ENCODE measurements at regions not wholly inside any gene's neighbourhood (a gene's known extent, or its start where the extent isn't known, plus 50 kb on each side); places are given as distances from the start of the nearest gene placed in this dataset.

DNA sequence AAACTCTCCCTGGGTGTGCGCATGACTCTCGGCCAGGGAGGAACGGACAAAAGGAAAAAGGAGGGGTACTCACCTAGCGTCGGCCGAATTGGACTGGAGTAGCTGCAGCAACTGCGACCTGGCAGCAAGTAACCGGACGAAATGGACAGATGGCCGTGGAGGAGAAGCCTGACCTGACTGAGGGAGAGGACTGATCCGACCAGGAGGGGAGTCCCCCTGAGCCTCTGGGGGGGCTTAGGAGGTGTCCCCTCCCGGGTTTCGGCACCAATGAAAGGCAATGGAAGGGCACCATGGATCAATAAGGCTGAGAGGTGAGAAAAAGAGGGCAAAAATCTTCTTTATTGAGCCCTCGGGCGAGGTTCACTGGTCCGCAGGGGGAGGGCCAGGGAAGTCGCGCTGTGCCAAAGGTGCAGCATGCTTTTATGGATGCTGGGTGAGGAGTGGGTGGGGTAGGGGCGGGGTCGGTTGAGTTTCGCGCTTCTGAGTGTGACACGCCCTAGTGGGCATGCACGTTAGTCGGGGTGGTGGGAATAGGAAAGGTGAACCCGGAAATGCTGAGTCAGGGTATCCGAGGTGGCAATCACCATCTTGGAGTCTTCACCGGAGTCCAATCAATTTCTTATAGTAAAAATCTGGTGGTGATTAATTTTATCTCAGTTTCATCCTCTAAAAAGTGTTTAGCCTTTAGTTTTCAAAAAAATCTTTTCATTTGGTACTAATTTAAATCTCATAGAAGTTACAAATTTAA, 638.5 kb upstream of the DPP6 start:
- TF ChIP-seq YY1 (IDR thresholded peaks at IDR 0.05; ENCODE audit: low read depth): no peak
- TF ChIP-seq RAD21 (IDR thresholded peaks at IDR 0.05; ENCODE audit: low read depth): no peak
- TF ChIP-seq EGR1 (IDR thresholded peaks at IDR 0.05): no peak
- TF ChIP-seq ZBTB7A (IDR thresholded peaks at IDR 0.05; ENCODE audit: low read depth): no peak
- TF ChIP-seq, protein P1, sequence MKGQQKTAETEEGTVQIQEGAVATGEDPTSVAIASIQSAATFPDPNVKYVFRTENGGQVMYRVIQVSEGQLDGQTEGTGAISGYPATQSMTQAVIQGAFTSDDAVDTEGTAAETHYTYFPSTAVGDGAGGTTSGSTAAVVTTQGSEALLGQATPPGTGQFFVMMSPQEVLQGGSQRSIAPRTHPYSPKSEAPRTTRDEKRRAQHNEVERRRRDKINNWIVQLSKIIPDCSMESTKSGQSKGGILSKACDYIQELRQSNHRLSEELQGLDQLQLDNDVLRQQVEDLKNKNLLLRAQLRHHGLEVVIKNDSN (IDR thresholded peaks at IDR 0.05): no peak
- TF ChIP-seq TCF12 (IDR thresholded peaks at IDR 0.05; ENCODE audit: low read depth): no peak
- TF ChIP-seq TEAD4 (IDR thresholded peaks at IDR 0.05): no peak
- no peak for TF ChIP-seq FOXM1 (IDR thresholded peaks at IDR 0.05; ENCODE audit: borderline replicate concordance, low read depth)
- TF ChIP-seq EP300 (IDR thresholded peaks at IDR 0.05; ENCODE audit: borderline replicate concordance): no peak
- no peak for TF ChIP-seq NFIC (IDR thresholded peaks at IDR 0.05)
- TF ChIP-seq, protein P2, sequence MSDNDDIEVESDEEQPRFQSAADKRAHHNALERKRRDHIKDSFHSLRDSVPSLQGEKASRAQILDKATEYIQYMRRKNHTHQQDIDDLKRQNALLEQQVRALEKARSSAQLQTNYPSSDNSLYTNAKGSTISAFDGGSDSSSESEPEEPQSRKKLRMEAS (IDR thresholded peaks at IDR 0.05): no peak
- TF ChIP-seq TAF1 (IDR thresholded peaks at IDR 0.05; ENCODE audit: low read depth): no peak

DNA sequence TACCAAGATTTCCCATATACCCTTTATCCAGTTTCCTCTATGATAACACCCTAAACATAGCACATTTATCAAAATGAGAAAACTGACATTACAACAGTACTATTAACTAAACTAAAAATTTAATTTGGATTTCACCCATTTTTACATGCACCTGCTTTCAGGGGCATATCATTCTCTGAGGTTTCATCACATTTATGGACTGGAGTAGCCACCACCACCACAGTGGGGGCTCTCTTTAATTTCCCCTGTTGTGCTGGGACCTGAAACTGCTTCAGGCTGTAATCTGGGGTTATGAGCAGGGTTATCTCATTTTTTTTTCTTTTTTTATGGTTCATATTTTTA, 637.9 kb upstream of the DPP6 start:
- TF ChIP-seq EP300 (IDR thresholded peaks at IDR 0.05; ENCODE audit: borderline replicate concordance): no peak
- no peak for TF ChIP-seq NFIC (IDR thresholded peaks at IDR 0.05)
- no peak for TF ChIP-seq YY1 (IDR thresholded peaks at IDR 0.05; ENCODE audit: low read depth)
- TF ChIP-seq CEBPB (IDR thresholded peaks at IDR 0.05): no peak
- no peak for TF ChIP-seq TCF12 (IDR thresholded peaks at IDR 0.05; ENCODE audit: low read depth)
- TF ChIP-seq, protein P3, sequence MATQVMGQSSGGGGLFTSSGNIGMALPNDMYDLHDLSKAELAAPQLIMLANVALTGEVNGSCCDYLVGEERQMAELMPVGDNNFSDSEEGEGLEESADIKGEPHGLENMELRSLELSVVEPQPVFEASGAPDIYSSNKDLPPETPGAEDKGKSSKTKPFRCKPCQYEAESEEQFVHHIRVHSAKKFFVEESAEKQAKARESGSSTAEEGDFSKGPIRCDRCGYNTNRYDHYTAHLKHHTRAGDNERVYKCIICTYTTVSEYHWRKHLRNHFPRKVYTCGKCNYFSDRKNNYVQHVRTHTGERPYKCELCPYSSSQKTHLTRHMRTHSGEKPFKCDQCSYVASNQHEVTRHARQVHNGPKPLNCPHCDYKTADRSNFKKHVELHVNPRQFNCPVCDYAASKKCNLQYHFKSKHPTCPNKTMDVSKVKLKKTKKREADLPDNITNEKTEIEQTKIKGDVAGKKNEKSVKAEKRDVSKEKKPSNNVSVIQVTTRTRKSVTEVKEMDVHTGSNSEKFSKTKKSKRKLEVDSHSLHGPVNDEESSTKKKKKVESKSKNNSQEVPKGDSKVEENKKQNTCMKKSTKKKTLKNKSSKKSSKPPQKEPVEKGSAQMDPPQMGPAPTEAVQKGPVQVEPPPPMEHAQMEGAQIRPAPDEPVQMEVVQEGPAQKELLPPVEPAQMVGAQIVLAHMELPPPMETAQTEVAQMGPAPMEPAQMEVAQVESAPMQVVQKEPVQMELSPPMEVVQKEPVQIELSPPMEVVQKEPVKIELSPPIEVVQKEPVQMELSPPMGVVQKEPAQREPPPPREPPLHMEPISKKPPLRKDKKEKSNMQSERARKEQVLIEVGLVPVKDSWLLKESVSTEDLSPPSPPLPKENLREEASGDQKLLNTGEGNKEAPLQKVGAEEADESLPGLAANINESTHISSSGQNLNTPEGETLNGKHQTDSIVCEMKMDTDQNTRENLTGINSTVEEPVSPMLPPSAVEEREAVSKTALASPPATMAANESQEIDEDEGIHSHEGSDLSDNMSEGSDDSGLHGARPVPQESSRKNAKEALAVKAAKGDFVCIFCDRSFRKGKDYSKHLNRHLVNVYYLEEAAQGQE (IDR thresholded peaks at IDR 0.05; ENCODE audit: low read depth): no peak
- no peak for TF ChIP-seq RAD21 (IDR thresholded peaks at IDR 0.05; ENCODE audit: low read depth)
- TF ChIP-seq FOXM1 (IDR thresholded peaks at IDR 0.05; ENCODE audit: borderline replicate concordance, low read depth): no peak
- no peak for TF ChIP-seq CREB1 (IDR thresholded peaks at IDR 0.05; ENCODE audit: low read depth)
- TF ChIP-seq TAF1 (IDR thresholded peaks at IDR 0.05; ENCODE audit: low read depth): no peak
- TF ChIP-seq ZBTB7A (IDR thresholded peaks at IDR 0.05; ENCODE audit: low read depth): no peak

DNA sequence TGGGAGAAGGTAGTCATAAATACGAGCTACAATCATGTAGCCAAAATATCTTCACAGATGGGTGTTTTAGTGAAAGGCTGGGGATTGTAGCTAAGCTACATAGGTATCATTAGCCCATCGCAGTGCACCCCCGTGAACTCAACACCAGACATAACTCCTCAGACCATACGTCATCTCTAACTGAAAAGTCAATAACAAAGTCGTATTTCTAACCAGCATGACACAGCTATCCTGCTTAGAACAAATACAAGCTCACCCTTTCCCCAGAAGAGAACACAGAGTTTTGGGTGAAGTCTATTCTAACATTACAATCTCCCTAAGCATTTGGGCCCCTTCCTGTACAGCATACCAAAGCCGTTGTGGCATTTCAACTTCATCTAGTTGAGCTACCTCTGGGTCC, 636.6 kb upstream of the DPP6 start:
- no peak for TF ChIP-seq FOXM1 (IDR thresholded peaks at IDR 0.05; ENCODE audit: borderline replicate concordance, low read depth)
- TF ChIP-seq CEBPB (IDR thresholded peaks at IDR 0.05): no peak
- no peak for TF ChIP-seq EP300 (IDR thresholded peaks at IDR 0.05; ENCODE audit: borderline replicate concordance)
- no peak for TF ChIP-seq RAD21 (IDR thresholded peaks at IDR 0.05; ENCODE audit: low read depth)
- TF ChIP-seq NFIC (IDR thresholded peaks at IDR 0.05): no peak
- TF ChIP-seq EGR1 (IDR thresholded peaks at IDR 0.05): no peak
- TF ChIP-seq YY1 (IDR thresholded peaks at IDR 0.05; ENCODE audit: low read depth): no peak
- TF ChIP-seq, protein P1 (IDR thresholded peaks at IDR 0.05): no peak

DNA sequence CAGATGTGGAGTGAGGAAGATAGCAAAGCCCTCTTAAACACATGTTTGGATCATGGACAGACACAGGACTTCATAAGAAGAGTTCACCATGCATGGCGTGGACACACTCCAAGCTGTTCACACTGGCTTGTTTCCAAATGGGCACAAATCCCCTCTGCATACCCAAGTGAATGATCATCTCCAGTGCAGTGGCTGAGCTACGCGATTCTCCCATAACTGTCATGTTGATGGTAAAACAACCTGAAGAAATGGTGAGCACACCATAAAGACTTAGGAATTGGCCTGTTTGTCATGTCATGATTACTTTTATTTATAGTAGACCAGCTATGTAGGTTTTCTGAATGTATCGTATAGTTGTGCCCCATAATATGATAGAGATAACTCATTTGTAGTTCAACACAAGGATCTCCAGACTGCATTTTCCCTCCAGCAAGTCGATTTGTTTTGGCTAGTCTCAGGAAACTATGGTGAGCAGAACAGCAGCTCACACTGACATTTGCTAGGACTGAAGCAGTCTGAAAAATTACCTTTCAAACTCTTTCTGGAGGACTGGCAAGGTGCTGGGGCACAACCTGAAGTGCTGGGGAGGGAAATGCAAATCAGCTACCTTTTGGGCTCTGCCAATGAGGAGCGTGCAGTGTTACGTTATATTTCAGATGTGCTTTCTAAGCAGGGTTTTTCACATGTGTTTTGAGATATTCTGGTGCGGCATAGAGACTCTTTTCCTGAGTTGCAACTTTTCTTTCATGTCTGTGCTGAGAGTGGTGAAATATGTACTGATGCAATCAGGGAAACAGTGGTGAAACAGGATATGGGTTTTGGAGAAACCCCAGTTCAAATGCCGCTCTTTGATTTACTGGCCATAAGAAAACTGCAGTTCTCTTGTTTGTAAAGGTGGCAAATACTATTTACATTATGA, 629.6 kb upstream of the DPP6 start:
- TF ChIP-seq FOXM1 (IDR thresholded peaks at IDR 0.05; ENCODE audit: borderline replicate concordance, low read depth) (no peak), CEBPB (IDR thresholded peaks at IDR 0.05) (no peak), EGR1 (IDR thresholded peaks at IDR 0.05) (no peak), NFIC (IDR thresholded peaks at IDR 0.05) (no peak), RAD21 (IDR thresholded peaks at IDR 0.05; ENCODE audit: low read depth) (no peak), EP300 (IDR thresholded peaks at IDR 0.05; ENCODE audit: borderline replicate concordance) (no peak), CREB1 (IDR thresholded peaks at IDR 0.05; ENCODE audit: low read depth) (no peak), TCF12 (IDR thresholded peaks at IDR 0.05; ENCODE audit: low read depth) (no peak), YY1 (IDR thresholded peaks at IDR 0.05; ENCODE audit: low read depth) (no peak), ZBTB7A (IDR thresholded peaks at IDR 0.05; ENCODE audit: low read depth) (no peak), TEAD4 (IDR thresholded peaks at IDR 0.05) (no peak), TAF1 (IDR thresholded peaks at IDR 0.05; ENCODE audit: low read depth) (no peak)
- TF ChIP-seq, protein P1 (IDR thresholded peaks at IDR 0.05): no peak
- TF ChIP-seq, protein P3 (IDR thresholded peaks at IDR 0.05; ENCODE audit: low read depth): no peak
- TF ChIP-seq, protein P2 (IDR thresholded peaks at IDR 0.05): no peak
